ENCODE measurements at regions not wholly inside any gene's neighbourhood (a gene's known extent, or its start where the extent isn't known, plus 50 kb on each side); places are given as distances from the start of the nearest gene placed in this dataset.
"Not testable (repeated sequence)": the region's sequence is repeated elsewhere in the genome, so short reads cannot be mapped to it uniquely, and the experiment has no call there.

GRCh38 chr20:26171875-26172274 is 475.2 kb upstream of the ZNF337 start:
- H4K20me1 ChIP-seq (ENCODE audit: insufficient read depth, low read length, poor library complexity, severe bottlenecking); H3K4me1 ChIP-seq (ENCODE audit: insufficient read depth, low read length, poor library complexity, severe bottlenecking); H3K4me2 ChIP-seq (ENCODE audit: low read depth, low read length, poor library complexity, severe bottlenecking); H3K9me3 ChIP-seq (ENCODE audit: insufficient read depth, low read depth, low read length); H3K4me3 ChIP-seq (ENCODE audit: low read length, poor library complexity, severe bottlenecking); H3K27me3 ChIP-seq (ENCODE audit: insufficient read depth, low read length, poor library complexity, severe bottlenecking); H3F3A ChIP-seq (ENCODE audit: low read depth); H3K9me2 ChIP-seq (replicated peaks; ENCODE audit: low read depth, low read length); H2AFZ ChIP-seq (ENCODE audit: low read length); H3K36me3 ChIP-seq (ENCODE audit: insufficient read depth, low read length); H3K9ac ChIP-seq (ENCODE audit: low read depth, low read length, poor library complexity, severe bottlenecking); H3K79me2 ChIP-seq (ENCODE audit: insufficient read depth, low read length): not testable (repeated sequence)

- H3K4me1 ChIP-seq (ENCODE audit: insufficient read depth, low read length, poor library complexity, severe bottlenecking) = no peaks in the 10 kb centered on the region
- H3F3A ChIP-seq (ENCODE audit: low read depth) = no peaks in the 10 kb centered on the region
- H3K4me3 ChIP-seq (ENCODE audit: low read length, poor library complexity, severe bottlenecking) = no peak overlapping the region
- no peaks in the 10 kb centered on the region for H3K9me3 ChIP-seq (ENCODE audit: insufficient read depth, low read depth, low read length)
- no peaks in the 10 kb centered on the region for H3K36me3 ChIP-seq (ENCODE audit: insufficient read depth, low read length)
- no peaks in the 10 kb centered on the region for H3K79me2 ChIP-seq (ENCODE audit: insufficient read depth, low read length)
- TF ChIP-seq CTCF (conservative IDR thresholded peaks at IDR 0.05; ENCODE audit: low read length) = no peak
- no peak for TF ChIP-seq EZH2phosphoT487 (IDR thresholded peaks at IDR 0.05; ENCODE audit: borderline replicate concordance)
- no peaks in the 10 kb centered on the region for H4K20me1 ChIP-seq (ENCODE audit: insufficient read depth, low read length, poor library complexity, severe bottlenecking)
- no peaks in the 10 kb centered on the region for H3K27me3 ChIP-seq (ENCODE audit: insufficient read depth, low read length, poor library complexity, severe bottlenecking)
- no peaks in the 10 kb centered on the region for H3K9me2 ChIP-seq (replicated peaks; ENCODE audit: low read depth, low read length)
- H3K4me2 ChIP-seq (ENCODE audit: low read depth, low read length, poor library complexity, severe bottlenecking) = no peak overlapping the region
- H3K9ac ChIP-seq (ENCODE audit: low read depth, low read length, poor library complexity, severe bottlenecking) = no peak overlapping the region
- H2AFZ ChIP-seq (ENCODE audit: low read length) = no peak overlapping the region
These were observed 472.9 kb upstream of the ZNF337 start for GRCh38 chr20:26169506-26169905.

GRCh38 chr20:26167499-26167898 is 470.8 kb upstream of the ZNF337 start:
- no peak overlapping the region for H2AFZ ChIP-seq (ENCODE audit: low read length)
- H3K27me3 ChIP-seq (ENCODE audit: insufficient read depth, low read length, poor library complexity, severe bottlenecking) = no peaks in the 10 kb centered on the region
- no peaks in the 10 kb centered on the region for H3K79me2 ChIP-seq (ENCODE audit: insufficient read depth, low read length)
- H3K4me1 ChIP-seq (ENCODE audit: insufficient read depth, low read length, poor library complexity, severe bottlenecking) = no peaks in the 10 kb centered on the region
- no peaks in the 10 kb centered on the region for H3K9me3 ChIP-seq (ENCODE audit: insufficient read depth, low read depth, low read length)
- no peaks in the 10 kb centered on the region for H4K20me1 ChIP-seq (ENCODE audit: insufficient read depth, low read length, poor library complexity, severe bottlenecking)
- H3K9ac ChIP-seq (ENCODE audit: low read depth, low read length, poor library complexity, severe bottlenecking) = no peak overlapping the region
- H3K9me2 ChIP-seq (replicated peaks; ENCODE audit: low read depth, low read length) = no peaks in the 10 kb centered on the region
- H3K4me2 ChIP-seq (ENCODE audit: low read depth, low read length, poor library complexity, severe bottlenecking) = no peak overlapping the region
- no peak overlapping the region for H3K4me3 ChIP-seq (ENCODE audit: low read length, poor library complexity, severe bottlenecking)
- no peak for TF ChIP-seq EZH2phosphoT487 (IDR thresholded peaks at IDR 0.05; ENCODE audit: borderline replicate concordance)
- TF ChIP-seq CTCF (conservative IDR thresholded peaks at IDR 0.05; ENCODE audit: low read length) = no peak
- H3F3A ChIP-seq (ENCODE audit: low read depth) = no peaks in the 10 kb centered on the region
- no peaks in the 10 kb centered on the region for H3K36me3 ChIP-seq (ENCODE audit: insufficient read depth, low read length)

- H3K9me3 ChIP-seq (ENCODE audit: insufficient read depth, low read depth, low read length) = no peaks in the 10 kb centered on the region
- no peaks in the 10 kb centered on the region for H3K9me2 ChIP-seq (replicated peaks; ENCODE audit: low read depth, low read length)
- no peaks in the 10 kb centered on the region for H3K79me2 ChIP-seq (ENCODE audit: insufficient read depth, low read length)
- no peaks in the 10 kb centered on the region for H3K36me3 ChIP-seq (ENCODE audit: insufficient read depth, low read length)
- H3F3A ChIP-seq (ENCODE audit: low read depth) = no peaks in the 10 kb centered on the region
- H3K27me3 ChIP-seq (ENCODE audit: insufficient read depth, low read length, poor library complexity, severe bottlenecking) = no peaks in the 10 kb centered on the region
- no peak overlapping the region for H2AFZ ChIP-seq (ENCODE audit: low read length)
- no peak overlapping the region for H3K4me2 ChIP-seq (ENCODE audit: low read depth, low read length, poor library complexity, severe bottlenecking)
- no peak overlapping the region for H3K4me3 ChIP-seq (ENCODE audit: low read length, poor library complexity, severe bottlenecking)
- H4K20me1 ChIP-seq (ENCODE audit: insufficient read depth, low read length, poor library complexity, severe bottlenecking) = no peaks in the 10 kb centered on the region
- H3K9ac ChIP-seq (ENCODE audit: low read depth, low read length, poor library complexity, severe bottlenecking) = no peak overlapping the region
- TF ChIP-seq EZH2phosphoT487 (IDR thresholded peaks at IDR 0.05; ENCODE audit: borderline replicate concordance) (no peak), CTCF (conservative IDR thresholded peaks at IDR 0.05; ENCODE audit: low read length) (no peak)
- H3K4me1 ChIP-seq (ENCODE audit: insufficient read depth, low read length, poor library complexity, severe bottlenecking) = no peaks in the 10 kb centered on the region
These were observed 467.2 kb upstream of the ZNF337 start for GRCh38 chr20:26163890-26164289.

- H3K9me2 ChIP-seq (replicated peaks; ENCODE audit: low read depth, low read length); H3K79me2 ChIP-seq (ENCODE audit: insufficient read depth, low read length); H3K9ac ChIP-seq (ENCODE audit: low read depth, low read length, poor library complexity, severe bottlenecking); H3K36me3 ChIP-seq (ENCODE audit: insufficient read depth, low read length); H3K4me1 ChIP-seq (ENCODE audit: insufficient read depth, low read length, poor library complexity, severe bottlenecking); H3F3A ChIP-seq (ENCODE audit: low read depth); H3K4me3 ChIP-seq (ENCODE audit: low read length, poor library complexity, severe bottlenecking); H3K4me2 ChIP-seq (ENCODE audit: low read depth, low read length, poor library complexity, severe bottlenecking); H3K27me3 ChIP-seq (ENCODE audit: insufficient read depth, low read length, poor library complexity, severe bottlenecking); H2AFZ ChIP-seq (ENCODE audit: low read length); H4K20me1 ChIP-seq (ENCODE audit: insufficient read depth, low read length, poor library complexity, severe bottlenecking); H3K9me3 ChIP-seq (ENCODE audit: insufficient read depth, low read depth, low read length): not testable (repeated sequence)
These were observed 466.5 kb upstream of the ZNF337 start for GRCh38 chr20:26163151-26163550.

Measured in Loucy (cell line).